Glutamatergic neuron (in vitro differentiated cells): ENCODE measurements at regions not wholly inside any gene's neighbourhood (a gene's known extent, or its start where the extent isn't known, plus 50 kb on each side); places are given as distances from the start of the nearest gene placed in this dataset.

Experiments used
- DNase-seq: peaks from one replicate; pipeline ENCODE4 v3.0.0; 2022
- H3K27ac Mint-ChIP-seq: one replicate; pipeline ENCODE4 v1.8.0; 2020; ENCODE audit warnings: mild to moderate bottlenecking, mixed read lengths, inconsistent platforms; ENCODE audit not compliant: unreplicated experiment
- H3K27me3 Mint-ChIP-seq: one replicate; pipeline ENCODE4 v1.8.0; 2020; ENCODE audit warnings: mild to moderate bottlenecking, moderate library complexity, mixed read lengths, inconsistent platforms; ENCODE audit not compliant: unreplicated experiment
- H3K36me3 Mint-ChIP-seq: one replicate; pipeline ENCODE4 v1.8.0; 2020; ENCODE audit warnings: mild to moderate bottlenecking, mixed read lengths, inconsistent platforms; ENCODE audit not compliant: unreplicated experiment
- H3K4me1 Mint-ChIP-seq: one replicate; pipeline ENCODE4 v1.8.0; 2020; ENCODE audit warnings: mild to moderate bottlenecking, low read depth, mixed read lengths, inconsistent platforms; ENCODE audit not compliant: unreplicated experiment
- H3K4me3 Mint-ChIP-seq: one replicate; pipeline ENCODE4 v1.8.0; 2020; ENCODE audit warnings: mild to moderate bottlenecking, mixed read lengths, inconsistent platforms; ENCODE audit not compliant: unreplicated experiment
- H3K9me3 Mint-ChIP-seq: one replicate; pipeline ENCODE4 v1.8.0; 2020; ENCODE audit warnings: mild to moderate bottlenecking, moderate library complexity, mixed read lengths, inconsistent platforms; ENCODE audit not compliant: unreplicated experiment
- CTCF ChIP-seq: fragments of 200-600 bp; sonication (generic); IDR thresholded peaks from one replicate; pipeline ENCODE4 v1.5.0; 2021; ENCODE audit not compliant: partially characterized antibody, unreplicated experiment

GRCh38 chr10:4655406-4655805 is 170.6 kb upstream of the AKR1E2 start:
- TF ChIP-seq CTCF = no peak
- no peaks in the 10 kb centered on the region for H3K27me3 Mint-ChIP-seq
- peaks cover 12% of the 10 kb centered on the region for H3K4me1 Mint-ChIP-seq
- DNase-seq = no peak
- no peaks in the 10 kb centered on the region for H3K36me3 Mint-ChIP-seq
- H3K4me3 Mint-ChIP-seq = no peak overlapping the region
- H3K27ac Mint-ChIP-seq = no peak overlapping the region
- H3K9me3 Mint-ChIP-seq = no peaks in the 10 kb centered on the region

GRCh38 chr10:4654496-4654895 is 171.5 kb upstream of the AKR1E2 start:
- TF ChIP-seq CTCF = no peak
- no peak overlapping the region for H3K27ac Mint-ChIP-seq
- H3K4me1 Mint-ChIP-seq = peaks cover 12% of the 10 kb centered on the region

GRCh38 chr10:4653160-4653559 is 172.8 kb upstream of the AKR1E2 start:
- Mint-ChIP-seq H3K27me3 (no peaks in the 10 kb centered on the region), H3K27ac (no peak overlapping the region), H3K9me3 (no peaks in the 10 kb centered on the region), H3K36me3 (no peaks in the 10 kb centered on the region), H3K4me3 (no peak overlapping the region), H3K4me1 (peaks cover 12% of the 10 kb centered on the region)
- no peak for TF ChIP-seq CTCF
- DNase-seq = no peak

More at GRCh38 chr10:4654496-4654895, 171.5 kb upstream of the AKR1E2 start:
- Mint-ChIP-seq H3K4me3 (no peak overlapping the region), H3K36me3 (no peaks in the 10 kb centered on the region), H3K27me3 (no peaks in the 10 kb centered on the region), H3K9me3 (no peaks in the 10 kb centered on the region)
- DNase-seq = no peak

- no peak for TF ChIP-seq CTCF
- Mint-ChIP-seq H3K4me1 (peaks cover 13% of the 10 kb centered on the region), H3K27ac (no peak overlapping the region), H3K4me3 (no peak overlapping the region), H3K9me3 (no peaks in the 10 kb centered on the region), H3K27me3 (no peaks in the 10 kb centered on the region), H3K36me3 (no peaks in the 10 kb centered on the region)
- no peak for DNase-seq
Observed at GRCh38 chr10:4652111-4653010, 173.6 kb upstream of the AKR1E2 start.

GRCh38 chr10:4651404-4652037 is 174.5 kb upstream of the AKR1E2 start:
- Mint-ChIP-seq H3K4me3 (no peak overlapping the region), H3K27ac (no peak overlapping the region), H3K27me3 (no peaks in the 10 kb centered on the region), H3K9me3 (no peaks in the 10 kb centered on the region), H3K36me3 (no peaks in the 10 kb centered on the region), H3K4me1 (peaks cover 15% of the 10 kb centered on the region)
- no peak for DNase-seq
- no peak for TF ChIP-seq CTCF
